ENCODE measurements at regions not wholly inside any gene's neighbourhood (a gene's known extent, or its start where the extent isn't known, plus 50 kb on each side); places are given as distances from the start of the nearest gene placed in this dataset.
"Not testable (repeated sequence)": the region's sequence is repeated elsewhere in the genome, so short reads cannot be mapped to it uniquely, and the experiment has no call there.

DNA sequence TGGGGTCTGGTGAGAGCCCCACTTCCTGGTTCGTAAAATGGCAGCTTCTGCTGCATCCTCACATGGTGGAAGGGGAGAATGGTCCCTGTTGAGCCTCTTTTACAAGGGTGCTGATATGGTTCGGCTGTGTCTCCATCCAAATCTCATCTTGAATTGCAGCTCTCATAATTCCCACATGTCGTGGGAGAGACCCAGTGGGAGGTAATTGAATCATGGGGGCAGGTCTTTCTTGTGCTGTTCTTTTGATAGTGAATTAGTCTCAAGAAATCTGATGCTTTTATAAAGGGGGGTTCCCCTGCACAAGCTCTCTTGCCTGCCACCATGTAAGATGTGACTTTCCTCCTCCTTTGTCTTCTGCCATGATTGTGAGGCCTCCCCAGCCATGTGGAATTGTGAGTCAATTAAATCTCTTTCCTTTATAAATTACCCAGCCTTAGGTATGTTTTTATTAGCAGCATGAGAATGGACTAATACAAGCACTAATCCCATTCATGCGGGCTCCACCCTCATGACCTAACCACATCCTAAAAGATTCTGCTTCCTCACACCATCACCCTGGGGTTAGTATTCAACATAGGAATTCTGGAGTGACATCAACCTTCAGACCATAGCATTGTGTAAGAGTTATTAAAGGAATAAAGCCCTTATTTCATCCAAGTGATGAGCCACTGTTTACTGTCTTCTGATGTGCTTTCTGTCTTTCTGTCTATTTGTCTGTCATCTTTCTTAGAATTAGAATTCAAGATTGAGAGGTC is 159.0 kb upstream of the IRS2 start:
- H3K27ac ChIP-seq: no peak overlapping the region
- TF ChIP-seq CTCF (conservative IDR thresholded peaks at IDR 0.05): no peak

DNA sequence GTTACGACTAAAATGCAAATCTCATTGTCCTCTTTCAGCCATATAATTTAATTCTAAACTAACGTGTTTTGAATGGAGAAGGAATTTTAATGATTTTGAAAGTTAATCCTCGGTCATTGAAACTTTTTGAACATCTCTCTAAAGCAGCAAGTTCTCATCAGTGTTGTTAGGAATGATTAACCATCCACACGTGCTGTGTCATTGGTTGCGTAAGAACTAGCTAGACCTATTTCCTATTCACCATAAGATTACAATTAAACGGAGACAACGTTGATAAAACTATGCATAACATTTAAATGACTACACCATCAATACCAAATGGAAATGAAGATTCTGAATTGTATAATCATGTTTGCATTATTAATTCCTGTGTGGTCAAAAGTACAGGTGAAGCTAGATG is 155.6 kb upstream of the IRS2 start:
- TF ChIP-seq CTCF (conservative IDR thresholded peaks at IDR 0.05): no peak
- H3K27ac ChIP-seq: no peak overlapping the region

DNA sequence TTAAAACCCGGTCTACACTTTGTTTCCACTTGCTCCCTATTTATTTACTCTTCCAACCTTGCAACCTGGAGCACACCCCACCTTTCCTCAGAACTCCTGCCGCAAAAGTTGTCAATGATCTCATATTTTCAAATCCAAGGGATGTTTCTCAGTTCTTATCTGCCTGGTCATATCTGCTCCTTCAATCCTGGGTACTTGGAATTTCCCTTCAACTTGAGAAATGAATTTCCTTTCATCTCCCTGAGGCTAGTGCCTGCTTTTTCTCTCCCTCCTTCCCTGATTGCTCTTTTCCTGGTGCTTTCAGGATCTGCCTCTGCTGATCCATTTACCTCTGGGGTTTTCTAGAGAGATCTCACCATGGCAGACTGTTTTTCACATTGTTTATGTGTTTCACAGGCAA is 154.8 kb upstream of the IRS2 start:
- TF ChIP-seq CTCF (conservative IDR thresholded peaks at IDR 0.05): no peak
- H3K27ac ChIP-seq: no peak overlapping the region

DNA sequence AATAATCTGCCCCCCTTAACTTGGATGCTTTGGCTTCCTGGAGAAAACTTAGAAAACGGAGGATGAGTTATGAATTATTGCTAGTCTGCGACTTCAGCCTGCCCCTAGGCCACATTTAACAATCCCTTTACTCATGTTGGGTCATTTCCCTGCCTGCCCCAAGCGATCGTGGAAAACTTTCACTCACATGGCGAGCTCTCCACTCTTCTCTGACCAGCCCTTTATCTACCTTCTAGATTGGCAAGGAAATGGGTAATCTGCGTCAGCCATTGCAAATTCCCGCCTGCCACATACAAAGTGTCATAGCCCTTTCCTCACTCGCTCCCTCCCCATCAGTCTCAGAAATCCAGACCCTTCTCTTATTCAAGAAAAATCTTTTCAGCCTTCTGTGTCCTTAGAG is 154.3 kb upstream of the IRS2 start:
- no peak overlapping the region for H3K27ac ChIP-seq
- TF ChIP-seq CTCF (conservative IDR thresholded peaks at IDR 0.05): no peak

DNA sequence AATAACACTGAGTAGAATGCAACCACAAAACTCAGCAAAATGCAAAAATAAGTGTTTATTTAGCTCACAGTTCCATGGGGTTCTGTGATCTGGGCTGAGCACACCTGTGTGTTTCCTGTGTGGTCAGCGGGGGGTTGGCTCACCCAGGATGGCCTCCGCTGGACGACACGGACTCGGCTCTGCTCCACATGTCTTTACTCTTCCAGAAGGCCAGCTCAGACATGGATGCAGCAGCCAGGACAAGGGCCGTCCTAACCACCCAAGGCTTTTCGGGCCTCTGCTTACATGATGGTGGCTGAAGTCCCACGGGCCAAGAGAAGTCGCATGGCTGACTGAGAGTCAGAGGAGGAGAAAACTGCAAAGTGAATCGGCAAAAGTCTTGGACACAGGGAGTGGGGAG is 153.5 kb upstream of the IRS2 start:
- TF ChIP-seq CTCF (conservative IDR thresholded peaks at IDR 0.05): no peak

DNA sequence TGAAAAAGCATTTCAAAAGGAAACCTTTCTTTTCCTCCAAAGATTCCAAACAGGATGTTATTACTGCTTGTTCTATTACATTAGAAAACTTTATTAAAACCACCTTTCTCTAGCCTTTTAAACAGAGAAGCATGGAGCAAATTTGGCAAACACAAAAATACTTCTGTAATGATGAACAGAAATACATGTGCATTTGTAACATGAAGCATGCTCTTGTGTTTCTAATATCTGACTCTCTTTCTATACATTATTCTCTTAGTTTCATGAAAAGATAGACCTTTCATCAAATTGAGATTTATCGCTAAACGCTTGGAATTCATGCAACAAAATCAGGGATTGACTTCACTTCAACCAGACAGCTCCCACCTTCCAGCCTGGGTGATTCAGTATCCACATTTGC is 152.8 kb upstream of the IRS2 start:
- H3K27ac ChIP-seq: no peak overlapping the region
- TF ChIP-seq CTCF (conservative IDR thresholded peaks at IDR 0.05): no peak

More for the DNA sequence above, 153.5 kb upstream of the IRS2 start:
- no peak overlapping the region for H3K27ac ChIP-seq

DNA sequence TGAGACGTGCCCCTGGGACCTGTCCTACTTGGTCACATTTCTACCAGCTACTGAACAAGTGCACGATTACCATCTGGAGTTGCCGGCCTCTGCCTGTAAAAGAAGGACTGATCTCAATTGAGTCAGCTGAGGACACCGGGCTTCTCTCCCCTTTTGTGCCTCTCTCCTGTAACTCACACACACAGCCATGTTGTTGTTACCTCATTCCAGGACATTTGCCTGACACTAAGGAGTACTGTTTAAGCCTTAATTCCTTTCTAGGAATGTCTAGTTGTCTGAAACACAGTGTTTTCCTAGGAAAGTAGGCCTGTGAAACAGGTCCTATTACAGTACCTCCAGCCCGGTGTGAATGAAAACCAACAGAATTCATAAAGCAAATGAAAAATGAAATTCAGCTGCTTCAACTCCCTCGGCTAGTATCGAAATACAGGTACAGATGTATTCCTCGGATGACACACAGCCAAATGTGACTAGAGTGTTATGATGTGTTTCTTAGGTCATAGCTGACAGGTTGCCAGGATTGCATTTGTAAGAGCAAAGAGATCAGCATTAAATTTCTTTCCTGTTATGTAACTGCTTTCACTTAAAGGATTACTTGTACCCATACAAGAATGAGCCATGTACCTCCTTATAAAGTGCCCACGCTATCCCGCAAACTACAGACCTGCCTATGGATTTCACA is 152.0 kb upstream of the IRS2 start:
- TF ChIP-seq CTCF (conservative IDR thresholded peaks at IDR 0.05): no peak
- H3K27ac ChIP-seq: no peak overlapping the region

- H3K27ac ChIP-seq: not testable (repeated sequence)
Measured at GRCh38 chr13:109934520-109934919, 148.1 kb upstream of the IRS2 start.

Data from VCaP (cell line).